Stomach (tissue), 4 donors: ENCODE measurements at regions not wholly inside any gene's neighbourhood (a gene's known extent, or its start where the extent isn't known, plus 50 kb on each side); places are given as distances from the start of the nearest gene placed in this dataset.

Source experiments
- CTCF ChIP-seq, 7 experiments: fragments of 450-650 bp in 4 of 7; fragments of 200-600 bp in 3 of 7; sonication (generic) in 3 of 7; IDR thresholded peaks; one replicate each; pipeline ENCODE4 v1.5.1; 2016 to 2019; ENCODE audit warnings: antibody characterized with exemption in 7 of 7, control low read depth in 2 of 7, mild to moderate bottlenecking in 1 of 7
- EP300 ChIP-seq: sonication (generic); formaldehyde crosslinking; IDR thresholded peaks from one replicate; pipeline ENCODE4 v1.6.1; 2017; ENCODE audit warnings: antibody characterized with exemption
- POLR2A ChIP-seq, 4 donors: fragments of 450-650 bp; IDR thresholded peaks; one replicate each; pipeline ENCODE4 v1.6.1; 2016; ENCODE audit warnings: antibody characterized with exemption in 4 of 4, control low read depth in 2 of 4, mild to moderate bottlenecking in 1 of 4, moderate library complexity in 1 of 4
- POLR2AphosphoS5 ChIP-seq, 3 donors: sonication (generic); formaldehyde crosslinking; IDR thresholded peaks; one replicate each; pipeline ENCODE4 v1.6.1; 2016; ENCODE audit warnings: antibody characterized with exemption in 3 of 3

DNA sequence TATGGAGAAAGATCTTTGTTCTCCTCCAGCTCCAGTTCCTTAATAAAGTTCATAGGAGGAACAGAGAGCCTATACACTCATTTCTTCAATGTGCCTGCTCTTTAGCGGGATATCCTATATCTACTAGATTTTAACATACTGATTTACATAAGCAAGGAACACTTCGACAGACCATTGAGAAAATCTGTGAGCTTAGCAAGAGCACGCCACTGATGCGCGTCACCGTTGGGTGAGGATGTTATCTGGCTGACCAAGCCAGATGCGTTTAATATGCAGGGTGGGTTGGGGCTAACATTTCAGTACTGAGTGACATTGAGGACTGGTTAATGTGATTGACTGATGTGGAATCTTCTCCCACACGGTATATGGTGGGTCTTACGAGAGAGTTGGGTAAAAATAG, 233.4 kb downstream of the SOX4 start:
- TF ChIP-seq POLR2A (IDR thresholded peaks at IDR 0.05) (no peak), CTCF (IDR thresholded peaks at IDR 0.05) (no peak), POLR2AphosphoS5 (IDR thresholded peaks at IDR 0.05) (no peak), EP300 (no peak)
